Neuronal stem cell (in vitro differentiated cells): ENCODE measurements at regions not wholly inside any gene's neighbourhood (a gene's known extent, or its start where the extent isn't known, plus 50 kb on each side); places are given as distances from the start of the nearest gene placed in this dataset.
A peak's percentile ranks its signal among the peaks of the same experiment; 100 is the strongest.

ENCODE experiments used
- DNase-seq: peaks from one replicate; pipeline ENCODE4 v3.0.0-alpha.2; 2013; ENCODE audit warnings: low spot score
- H2AFZ ChIP-seq: one replicate; pipeline ENCODE4 v1.6.1; 2013; ENCODE audit warnings: mild to moderate bottlenecking, low read length, inconsistent platforms
- H2AK5ac ChIP-seq: 2 replicates; pipeline ENCODE4 v1.6.1; 2013; ENCODE audit warnings: low read depth, mild to moderate bottlenecking, inconsistent platforms, low read length, moderate library complexity, mixed read lengths
- H2BK120ac ChIP-seq: 2 replicates; pipeline ENCODE4 v1.6.1; 2013; ENCODE audit warnings: low read depth, mild to moderate bottlenecking, inconsistent platforms, low read length, moderate library complexity, mixed read lengths
- H2BK12ac ChIP-seq: one replicate; pipeline ENCODE4 v1.6.1; 2013; ENCODE audit warnings: low read length, inconsistent platforms
- H2BK15ac ChIP-seq: 2 replicates; pipeline ENCODE4 v1.6.1; 2013; ENCODE audit warnings: mild to moderate bottlenecking, low read length, inconsistent platforms, mixed read lengths
- H2BK5ac ChIP-seq: one replicate; pipeline ENCODE4 v1.6.1; 2013; ENCODE audit warnings: inconsistent platforms, mild to moderate bottlenecking, low read length, moderate library complexity
- H3K14ac ChIP-seq: one replicate; pipeline ENCODE4 v1.6.1; 2013; ENCODE audit warnings: low read length, inconsistent platforms
- H3K18ac ChIP-seq: 2 replicates; pipeline ENCODE4 v1.6.1; 2013; ENCODE audit warnings: low read length, inconsistent platforms
- H3K23ac ChIP-seq: 2 replicates; pipeline ENCODE4 v1.6.1; 2013; ENCODE audit warnings: low read depth, mild to moderate bottlenecking, mixed read lengths, low read length, inconsistent platforms; ENCODE audit not compliant: poor library complexity
- H3K27ac ChIP-seq: replicated peaks from 3 replicates; pipeline ENCODE4 v1.5.1; 2013; ENCODE audit warnings: low read length, inconsistent platforms
- H3K27me3 ChIP-seq, 3 experiments: 2 replicates each; pipeline ENCODE4 v1.6.1; 2013; ENCODE audit warnings: low read length in 3 of 3, mild to moderate bottlenecking in 2 of 3, inconsistent platforms in 1 of 3, low read depth in 1 of 3, mixed read lengths in 1 of 3, moderate library complexity in 1 of 3; ENCODE audit not compliant: control insufficient read depth in 3 of 3, insufficient read depth in 3 of 3
- H3K36me3 ChIP-seq, 2 donors: replicated peaks in 1 of 2; 2 replicates each; pipeline ENCODE4 v1.6.1; 2013; ENCODE audit warnings: low read length in 2 of 2; ENCODE audit not compliant: control insufficient read depth in 2 of 2, insufficient read depth in 2 of 2
- H3K4ac ChIP-seq: 2 replicates; pipeline ENCODE4 v1.6.1; 2013; ENCODE audit warnings: inconsistent platforms, mild to moderate bottlenecking, low read length, moderate library complexity
- H3K4me1 ChIP-seq, 2 donors: 1 replicate in 1 of 2; 2 replicates in 1 of 2; pipeline ENCODE4 v1.6.1; 2013; ENCODE audit warnings: low read length in 2 of 2, low read depth in 1 of 2; ENCODE audit not compliant: control insufficient read depth in 2 of 2, insufficient read depth in 1 of 2
- H3K4me2 ChIP-seq: one replicate; pipeline ENCODE4 v1.6.1; 2013; ENCODE audit warnings: mild to moderate bottlenecking, low read length, inconsistent platforms; ENCODE audit not compliant: insufficient read depth, poor library complexity, severe bottlenecking
- H3K4me3 ChIP-seq, 2 donors: 2 replicates each; pipeline ENCODE4 v1.5.1; 2013; ENCODE audit warnings: low read length in 2 of 2, mild to moderate bottlenecking in 2 of 2, inconsistent platforms in 1 of 2, moderate library complexity in 1 of 2
- H3K79me1 ChIP-seq: one replicate; pipeline ENCODE4 v1.6.1; 2013; ENCODE audit warnings: low read depth, mild to moderate bottlenecking, inconsistent platforms, low read length, moderate library complexity
- H3K9ac ChIP-seq: one replicate; pipeline ENCODE4 v1.6.1; 2013; ENCODE audit warnings: mild to moderate bottlenecking, low read depth, low read length, inconsistent platforms; ENCODE audit not compliant: poor library complexity
- H3K9me3 ChIP-seq, 2 donors: replicated peaks in 1 of 2; 2 replicates each; pipeline versions ENCODE3 to v1.6.1; 2013; ENCODE audit warnings: low read length in 2 of 2, mild to moderate bottlenecking in 2 of 2, inconsistent platforms in 1 of 2, low read depth in 1 of 2, mixed read lengths in 1 of 2, moderate library complexity in 1 of 2; ENCODE audit not compliant: control insufficient read depth in 2 of 2, insufficient read depth in 1 of 2
- H4K8ac ChIP-seq: one replicate; pipeline ENCODE4 v1.6.1; 2013; ENCODE audit warnings: low read depth, mild to moderate bottlenecking, inconsistent platforms, low read length, moderate library complexity
- H4K91ac ChIP-seq: one replicate; pipeline ENCODE4 v1.6.1; 2013; ENCODE audit warnings: low read length, low read depth, mild to moderate bottlenecking, inconsistent platforms; ENCODE audit not compliant: poor library complexity
- WGBS, 2 donors: extraction: QIAGEN DNeasy Blood & Tissue Kit; methylation state at CpG; one replicate each; pipeline ENCODE4 v1.1.7; 2013; ENCODE audit warnings: missing lambda C conversion rate in 2 of 2, mixed read lengths in 1 of 2; ENCODE audit not compliant: insufficient read length in 2 of 2, insufficient replicate concordance in 1 of 2; ENCODE audit errors: extremely low coverage in 2 of 2; 5-methylcytosine and 5-hydroxymethylcytosine counted together

DNA sequence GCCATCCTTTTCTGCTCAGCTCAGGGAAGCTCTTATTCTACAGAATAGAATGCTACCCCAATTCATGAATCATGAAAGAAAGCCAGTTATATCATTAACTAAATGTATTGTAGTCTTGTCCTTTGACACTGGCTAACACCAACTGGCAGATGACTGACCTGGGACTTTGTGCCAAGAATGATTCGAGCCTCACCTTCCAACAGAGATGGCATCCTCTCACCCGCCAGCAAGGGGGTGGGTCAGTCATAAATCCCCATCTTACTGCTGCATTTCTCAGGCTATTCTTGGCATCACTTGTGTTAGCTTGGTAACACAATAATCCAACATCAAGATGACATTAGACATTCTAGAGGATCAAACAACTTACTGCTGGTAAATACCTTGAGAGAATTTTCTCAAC is 1239.8 kb upstream of the MIR17HG start:
- Histone ChIP-seq H3K23ac (no peak overlapping the region), H3K27me3 (peaks cover 0 to 2% (median 0%) of the 10 kb centered on the region in 3 experiments), H3K4me3 (no peak overlapping the region), H2BK120ac (no peak overlapping the region), H3K9ac (no peak overlapping the region), H2BK5ac (no peak overlapping the region), H3K4ac (no peak overlapping the region), H3K4me1 (peaks cover 0 to 4% of the 10 kb centered on the region in 2 donors), H3K27ac (no peak overlapping the region), H2AK5ac (no peak overlapping the region), H3K4me2 (no peak overlapping the region), H2BK12ac (no peak overlapping the region), H3K9me3 (no peaks in the 10 kb centered on the region), H4K91ac (no peak overlapping the region), H4K8ac (no peak overlapping the region), H2BK15ac (no peak overlapping the region), H3K36me3 (no peaks in the 10 kb centered on the region), H3K14ac (no peak overlapping the region), H2AFZ (no peak overlapping the region), H3K18ac (no peak overlapping the region), H3K79me1 (no peaks in the 10 kb centered on the region)
- WGBS, 2 donors: no CpG with 5 or more reads among the region's 2 CpGs
- DNase-seq: no peak

DNA sequence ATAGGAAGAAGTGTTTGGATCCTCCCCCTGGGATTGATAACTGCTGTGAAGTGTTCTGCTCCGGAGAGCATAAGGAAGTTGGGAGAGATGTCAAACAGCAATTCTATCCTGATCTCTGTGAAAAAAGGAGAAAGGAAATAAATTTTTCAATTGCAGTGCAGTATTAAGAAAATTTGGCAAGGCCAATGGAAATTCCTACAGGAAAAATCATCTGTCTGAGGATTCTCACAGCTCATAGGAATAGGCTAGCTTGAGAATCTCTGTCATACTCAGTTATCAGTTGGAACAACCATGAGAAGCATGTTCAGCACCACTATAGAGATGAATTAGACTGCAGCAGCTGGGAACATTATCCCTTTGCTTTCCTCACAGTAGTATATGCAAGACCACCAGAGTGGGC is 1238.9 kb upstream of the MIR17HG start:
- Histone ChIP-seq H3K23ac (no peak overlapping the region), H2AFZ (no peak overlapping the region), H3K4me2 (no peak overlapping the region), H3K27me3 (peaks cover 0 to 2% (median 0%) of the 10 kb centered on the region in 3 experiments), H2BK5ac (no peak overlapping the region), H3K4ac (no peak overlapping the region), H2AK5ac (no peak overlapping the region), H3K4me1 (peaks cover 0 to 4% of the 10 kb centered on the region in 2 donors), H3K9ac (no peak overlapping the region), H3K27ac (no peak overlapping the region), H4K8ac (no peak overlapping the region), H3K4me3 (no peak overlapping the region), H2BK12ac (no peak overlapping the region), H3K79me1 (no peaks in the 10 kb centered on the region), H2BK120ac (no peak overlapping the region), H3K14ac (no peak overlapping the region), H4K91ac (no peak overlapping the region), H3K36me3 (no peaks in the 10 kb centered on the region), H3K18ac (no peak overlapping the region), H3K9me3 (no peaks in the 10 kb centered on the region), H2BK15ac (no peak overlapping the region)
- WGBS, 2 donors: no CpG with 5 or more reads among the region's 1 CpG
- no peak for DNase-seq

DNA sequence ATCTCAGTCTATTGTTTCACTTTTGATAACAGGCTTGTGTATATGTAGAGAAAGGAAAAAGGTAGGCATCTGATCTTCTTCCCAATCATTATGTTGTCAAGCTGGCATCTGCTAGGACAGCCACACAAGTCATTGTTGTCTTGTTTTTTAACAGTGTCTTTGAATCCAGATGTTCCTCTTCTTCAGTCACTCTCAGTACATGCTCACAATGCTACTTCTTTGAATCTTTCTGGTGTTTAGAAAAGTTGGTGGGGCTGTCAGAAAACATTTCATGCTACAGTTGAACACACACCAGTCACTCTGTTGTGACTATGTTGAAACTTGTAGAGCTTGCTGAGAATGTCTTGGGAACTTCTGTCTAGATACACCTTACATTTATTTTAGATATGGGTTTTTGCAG is 1231.4 kb upstream of the MIR17HG start:
- Histone ChIP-seq H2BK120ac (no peak overlapping the region), H3K4me1 (no peaks in the 10 kb centered on the region), H2BK5ac (no peak overlapping the region), H2BK15ac (no peak overlapping the region), H2BK12ac (no peak overlapping the region), H3K14ac (no peak overlapping the region), H3K4me3 (no peak overlapping the region), H3K23ac (no peak overlapping the region), H4K91ac (no peak overlapping the region), H3K79me1 (no peaks in the 10 kb centered on the region), H3K9ac (no peak overlapping the region), H3K27me3 (no peaks in the 10 kb centered on the region), H2AFZ (no peak overlapping the region), H4K8ac (no peak overlapping the region), H3K18ac (no peak overlapping the region), H3K36me3 (no peaks in the 10 kb centered on the region), H3K4ac (no peak overlapping the region), H3K4me2 (no peak overlapping the region), H3K9me3 (no peaks in the 10 kb centered on the region), H3K27ac (no peak overlapping the region), H2AK5ac (no peak overlapping the region)
- DNase-seq: no peak

DNA sequence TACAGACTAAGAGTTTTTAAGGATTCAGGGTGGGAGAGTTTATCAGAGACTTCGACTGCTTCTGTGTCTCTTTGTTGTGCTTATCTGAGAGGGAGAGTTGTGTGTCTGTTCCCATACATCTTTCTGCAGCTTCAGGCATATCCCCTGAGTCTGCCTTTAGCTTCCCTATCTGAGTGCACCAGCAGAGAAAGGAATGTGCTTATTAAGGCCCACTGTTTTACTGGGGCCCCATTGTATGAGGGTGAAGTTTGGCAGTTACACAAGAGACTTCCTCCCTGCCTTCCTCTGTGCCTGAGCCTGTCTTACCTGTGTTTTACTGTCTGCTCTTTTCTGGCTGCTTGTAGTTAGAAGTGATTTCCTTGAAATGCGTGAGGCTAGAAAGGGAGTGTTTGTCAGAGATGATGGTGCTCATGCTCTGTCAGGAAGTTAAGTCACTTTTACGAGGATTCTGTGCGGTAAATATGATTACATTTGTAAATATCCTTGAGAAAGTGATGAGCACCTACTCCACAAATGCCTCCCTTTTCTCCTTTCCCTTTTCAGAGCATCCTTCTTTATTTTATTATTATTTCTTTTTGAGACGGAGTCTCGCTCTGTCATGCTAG is 1228.9 kb upstream of the MIR17HG start:
- no peaks in the 10 kb centered on the region for H3K27me3 ChIP-seq
- H3K4me1 ChIP-seq: no peaks in the 10 kb centered on the region
- H2BK15ac ChIP-seq: no peak overlapping the region
- WGBS, 2 donors: no CpG with 5 or more reads among the region's 6 CpGs
- no peak overlapping the region for H3K4me3 ChIP-seq
- H3K14ac ChIP-seq: no peak overlapping the region
- H3K36me3 ChIP-seq: no peaks in the 10 kb centered on the region
- H2AK5ac ChIP-seq: no peak overlapping the region
- H3K27ac ChIP-seq: no peak overlapping the region
- H2BK5ac ChIP-seq: no peak overlapping the region
- no peak overlapping the region for H4K8ac ChIP-seq
- no peak for DNase-seq
- H3K4me2 ChIP-seq: no peak overlapping the region
- no peaks in the 10 kb centered on the region for H3K9me3 ChIP-seq
- peak overlapping the region; percentile 66 for H2AFZ ChIP-seq
- no peak overlapping the region for H3K23ac ChIP-seq
- no peak overlapping the region for H3K18ac ChIP-seq
- H3K4ac ChIP-seq: no peak overlapping the region
- no peaks in the 10 kb centered on the region for H3K79me1 ChIP-seq
- H4K91ac ChIP-seq: no peak overlapping the region
- H2BK120ac ChIP-seq: no peak overlapping the region
- no peak overlapping the region for H3K9ac ChIP-seq
- no peak overlapping the region for H2BK12ac ChIP-seq
